DOHH2 (cell line): ENCODE measurements at regions not wholly inside any gene's neighbourhood (a gene's known extent, or its start where the extent isn't known, plus 50 kb on each side); places are given as distances from the start of the nearest gene placed in this dataset.

ENCODE experiments used
- H3F3A ChIP-seq: fragments of 200-600 bp; sonication (generic), shearing (Covaris generic); 2 replicates; pipeline ENCODE4 v1.6.0; 2016; ENCODE audit warnings: antibody characterized with exemption, mild to moderate bottlenecking; ENCODE audit not compliant: control insufficient read depth, insufficient read depth
- H3K27ac ChIP-seq: fragments of 200-600 bp; sonication (generic); 2 replicates; pipeline ENCODE4 v1.5.1; 2014; ENCODE audit warnings: low read depth, mild to moderate bottlenecking, low read length, moderate library complexity
- H3K27me3 ChIP-seq: fragments of 200-600 bp; sonication (generic); 2 replicates; pipeline ENCODE4 v1.6.1; 2014; ENCODE audit warnings: mild to moderate bottlenecking, low read length, mixed read lengths; ENCODE audit not compliant: control insufficient read depth
- H3K36me3 ChIP-seq: fragments of 200-600 bp; sonication (generic); 2 replicates; pipeline ENCODE4 v1.6.1; 2014; ENCODE audit warnings: mild to moderate bottlenecking, low read length, moderate library complexity, mixed read lengths; ENCODE audit not compliant: control insufficient read depth
- H3K4me1 ChIP-seq: fragments of 200-600 bp; sonication (generic); 2 replicates; pipeline ENCODE4 v1.6.1; 2014; ENCODE audit warnings: mild to moderate bottlenecking, low read length, mixed read lengths; ENCODE audit not compliant: control insufficient read depth
- H3K4me2 ChIP-seq: fragments of 200-600 bp; sonication (generic); 2 replicates; pipeline ENCODE4 v1.6.0; 2014; ENCODE audit warnings: mild to moderate bottlenecking, low read length, moderate library complexity
- H3K4me3 ChIP-seq: fragments of 200-600 bp; sonication (generic); 2 replicates; pipeline ENCODE4 v1.5.1; 2014; ENCODE audit warnings: mild to moderate bottlenecking, low read length, mixed read lengths
- H3K79me2 ChIP-seq: fragments of 200-600 bp; sonication (generic); 2 replicates; pipeline ENCODE4 v1.6.1; 2014; ENCODE audit warnings: mild to moderate bottlenecking, low read length, mixed read lengths; ENCODE audit not compliant: control insufficient read depth
- H3K9me2 ChIP-seq: fragments of 200-600 bp; sonication (generic); replicated peaks from 2 replicates; pipeline ENCODE4 v1.6.1; 2014; ENCODE audit warnings: mild to moderate bottlenecking, low read length, mixed read lengths; ENCODE audit not compliant: control insufficient read depth
- H3K9me3 ChIP-seq: fragments of 200-600 bp; sonication (generic); 2 replicates; pipeline ENCODE4 v1.6.1; 2014; ENCODE audit warnings: antibody characterized with exemption, low read length, mixed read lengths; ENCODE audit not compliant: control insufficient read depth, insufficient read depth
- H4K20me1 ChIP-seq: fragments of 200-600 bp; sonication (generic); 2 replicates; pipeline ENCODE4 v1.6.0; 2014; ENCODE audit warnings: low read depth, mild to moderate bottlenecking, antibody characterized with exemption, low read length, moderate library complexity; ENCODE audit not compliant: control insufficient read depth, insufficient read depth
- EZH2phosphoT487 ChIP-seq: fragments of 200-600 bp; sonication (generic); IDR thresholded peaks from 2 replicates; pipeline ENCODE4 v1.6.1; 2017; ENCODE audit warnings: borderline replicate concordance, mild to moderate bottlenecking, antibody characterized with exemption, low read length, moderate library complexity, mixed read lengths
- TF ChIP-seq, protein P1 (sequence below): fragments of 200-600 bp; sonication (generic); IDR thresholded peaks from one replicate; pipeline ENCODE4 v1.5.1; 2014; ENCODE audit warnings: antibody characterized with exemption, mild to moderate bottlenecking, low read depth, low read length; ENCODE audit not compliant: poor library complexity, severe bottlenecking

DNA sequence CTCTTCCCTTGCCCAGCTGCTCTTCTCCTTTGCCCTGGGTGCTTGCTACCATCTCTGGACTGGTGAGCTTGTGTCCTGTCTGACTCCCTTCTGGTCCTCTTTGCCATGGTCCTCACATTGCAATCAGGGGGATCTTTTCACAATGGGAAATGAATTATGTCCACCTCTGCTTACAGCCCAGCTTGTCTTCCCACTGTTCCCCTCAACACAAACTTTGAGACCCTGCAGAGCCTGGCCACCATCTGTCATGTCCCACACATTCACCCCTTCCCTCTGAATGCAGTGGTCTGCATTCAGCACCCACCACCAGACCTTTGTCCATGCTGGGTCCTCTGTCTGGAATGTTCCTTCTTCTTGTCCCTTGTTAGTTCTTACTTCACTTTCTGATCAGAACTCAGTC, 100.5 kb downstream of the ABHD5 start:
- no peak overlapping the region for H3K4me2 ChIP-seq
- H3K4me1 ChIP-seq, result peaks cover 7% of the 10 kb centered on the region; the same call in 1 of the 2 replicates
- no peaks in the 10 kb centered on the region for H3K36me3 ChIP-seq
- TF ChIP-seq, protein P1, sequence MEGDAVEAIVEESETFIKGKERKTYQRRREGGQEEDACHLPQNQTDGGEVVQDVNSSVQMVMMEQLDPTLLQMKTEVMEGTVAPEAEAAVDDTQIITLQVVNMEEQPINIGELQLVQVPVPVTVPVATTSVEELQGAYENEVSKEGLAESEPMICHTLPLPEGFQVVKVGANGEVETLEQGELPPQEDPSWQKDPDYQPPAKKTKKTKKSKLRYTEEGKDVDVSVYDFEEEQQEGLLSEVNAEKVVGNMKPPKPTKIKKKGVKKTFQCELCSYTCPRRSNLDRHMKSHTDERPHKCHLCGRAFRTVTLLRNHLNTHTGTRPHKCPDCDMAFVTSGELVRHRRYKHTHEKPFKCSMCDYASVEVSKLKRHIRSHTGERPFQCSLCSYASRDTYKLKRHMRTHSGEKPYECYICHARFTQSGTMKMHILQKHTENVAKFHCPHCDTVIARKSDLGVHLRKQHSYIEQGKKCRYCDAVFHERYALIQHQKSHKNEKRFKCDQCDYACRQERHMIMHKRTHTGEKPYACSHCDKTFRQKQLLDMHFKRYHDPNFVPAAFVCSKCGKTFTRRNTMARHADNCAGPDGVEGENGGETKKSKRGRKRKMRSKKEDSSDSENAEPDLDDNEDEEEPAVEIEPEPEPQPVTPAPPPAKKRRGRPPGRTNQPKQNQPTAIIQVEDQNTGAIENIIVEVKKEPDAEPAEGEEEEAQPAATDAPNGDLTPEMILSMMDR, result no peak
- no peak for TF ChIP-seq EZH2phosphoT487
- no peak overlapping the region for H3K4me3 ChIP-seq
- peaks cover 16% of the 10 kb centered on the region; the same call in 1 of the 2 replicates for H3K27me3 ChIP-seq
- no peaks in the 10 kb centered on the region for H4K20me1 ChIP-seq
- no peaks in the 10 kb centered on the region for H3K9me2 ChIP-seq
- H3K79me2 ChIP-seq, result no peaks in the 10 kb centered on the region
- no peaks in the 10 kb centered on the region for H3K9me3 ChIP-seq
- H3F3A ChIP-seq, result no peaks in the 10 kb centered on the region
- no peak overlapping the region for H3K27ac ChIP-seq

DNA sequence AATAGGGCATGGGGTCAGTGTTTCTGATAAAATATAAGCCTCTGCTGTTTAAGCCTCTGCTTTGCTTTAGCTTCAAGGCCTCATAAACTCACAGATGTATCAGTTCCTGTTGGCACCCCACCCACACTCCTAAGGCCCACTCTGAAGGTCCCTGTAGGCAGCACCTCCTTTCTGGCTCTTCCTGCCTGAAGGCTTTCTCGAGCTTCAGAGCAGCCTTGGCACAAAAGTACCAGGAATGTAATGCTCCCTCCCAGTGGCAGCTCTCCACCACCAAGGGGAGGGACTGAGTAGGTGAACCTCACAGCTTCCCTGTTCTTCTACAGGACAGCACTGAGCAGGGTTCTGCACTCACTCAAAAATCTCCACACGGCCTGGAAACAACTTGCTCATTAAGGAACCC, 102.2 kb downstream of the ABHD5 start:
- TF ChIP-seq EZH2phosphoT487, result no peak
- TF ChIP-seq, protein P1, result no peak
- Histone ChIP-seq H3K4me3 (no peak overlapping the region), H3K9me2 (no peaks in the 10 kb centered on the region), H4K20me1 (no peaks in the 10 kb centered on the region), H3K27me3 (peaks cover 9% of the 10 kb centered on the region; the same call in 1 of the 2 replicates), H3F3A (no peaks in the 10 kb centered on the region), H3K79me2 (no peaks in the 10 kb centered on the region), H3K36me3 (no peaks in the 10 kb centered on the region), H3K4me2 (no peak overlapping the region), H3K9me3 (no peaks in the 10 kb centered on the region), H3K27ac (no peak overlapping the region), H3K4me1 (peaks cover 7% of the 10 kb centered on the region; the same call in 1 of the 2 replicates)

DNA sequence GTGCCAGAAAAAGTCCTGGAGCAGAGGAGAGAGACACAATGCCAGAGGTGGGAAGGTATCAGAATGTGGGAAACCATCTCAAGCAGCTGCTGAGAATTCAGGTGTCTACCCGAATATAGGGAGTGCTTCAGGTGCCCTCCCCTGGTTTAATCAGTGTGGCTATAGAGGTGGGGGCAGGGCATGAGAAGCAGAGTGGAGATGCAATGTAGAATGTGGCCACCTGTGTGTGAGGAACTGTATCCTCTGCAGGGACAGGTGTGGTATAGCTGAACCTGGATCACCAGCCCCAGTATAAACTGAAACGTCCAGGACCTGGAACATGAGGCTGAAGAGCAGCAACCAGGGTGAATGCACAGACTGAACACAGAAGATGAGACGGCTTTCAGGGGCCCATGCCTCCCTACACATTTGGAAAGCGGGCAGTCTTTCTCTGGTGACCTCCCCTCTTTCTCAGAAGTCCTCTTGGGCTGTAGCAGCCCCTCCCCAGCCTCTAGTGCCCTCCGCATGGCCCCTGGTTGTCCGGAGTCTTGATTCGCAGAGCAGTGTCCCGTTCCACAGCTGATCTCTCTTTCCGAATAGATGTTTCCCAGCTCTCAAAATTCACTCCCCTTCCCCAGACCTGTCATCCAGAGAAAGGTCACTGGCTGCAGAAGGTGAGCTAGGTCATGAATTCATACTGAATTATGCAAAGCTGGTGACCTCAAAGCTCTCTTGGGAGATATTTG, 103.1 kb downstream of the ABHD5 start:
- Histone ChIP-seq H4K20me1 (no peaks in the 10 kb centered on the region), H3K4me2 (no peak overlapping the region), H3K79me2 (no peaks in the 10 kb centered on the region), H3K27me3 (peaks cover 8% of the 10 kb centered on the region; the same call in 1 of the 2 replicates), H3F3A (no peaks in the 10 kb centered on the region), H3K27ac (no peak overlapping the region), H3K4me1 (peaks cover 7% of the 10 kb centered on the region; the same call in 1 of the 2 replicates), H3K9me2 (no peaks in the 10 kb centered on the region), H3K4me3 (no peak overlapping the region), H3K36me3 (no peaks in the 10 kb centered on the region), H3K9me3 (no peaks in the 10 kb centered on the region)
- TF ChIP-seq, protein P1, result no peak
- TF ChIP-seq EZH2phosphoT487, result no peak
